Activated CD8-positive, alpha-beta memory T cell treated with anti-CD3 and anti-CD28 coated beads for 1 hour (primary cell): ENCODE measurements at regions not wholly inside any gene's neighbourhood (a gene's known extent, or its start where the extent isn't known, plus 50 kb on each side); places are given as distances from the start of the nearest gene placed in this dataset.

Experiments used
- DNase-seq, 2 donors: peaks; one replicate each; pipeline ENCODE4 v3.0.0-alpha.2; 2020; ENCODE audit warnings: low read depth in 1 of 2; ENCODE audit errors: extremely low read depth in 1 of 2

DNA sequence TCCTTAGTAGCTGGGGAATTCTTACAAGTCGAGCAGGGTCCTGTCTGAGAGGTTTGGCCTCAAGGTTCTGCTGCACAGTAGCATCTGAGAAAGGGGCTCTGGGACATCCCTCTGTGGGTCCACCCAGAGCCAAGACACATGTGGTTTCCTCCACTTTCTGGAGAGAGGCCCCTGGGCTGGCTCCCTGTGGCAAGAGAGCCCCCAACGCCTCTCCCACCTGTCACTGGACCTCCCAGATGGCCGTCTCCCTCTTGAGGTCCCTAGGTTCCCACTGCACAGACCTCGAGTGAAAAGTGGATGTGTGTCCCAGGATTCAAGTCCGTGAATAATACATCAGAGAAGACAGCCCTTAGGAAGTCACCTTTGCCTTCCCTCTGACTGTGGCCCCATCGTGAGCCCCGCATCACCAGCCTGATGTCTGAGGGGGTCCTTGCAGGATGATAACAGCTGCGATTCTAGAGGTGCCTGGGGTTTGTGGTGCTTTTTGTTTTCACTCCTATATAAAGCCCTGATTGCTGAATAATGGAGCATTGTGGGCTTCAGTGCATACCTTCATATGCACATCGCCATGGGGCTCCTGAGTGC is 319.0 kb downstream of the GLRX3 start:
- no peak for DNase-seq

DNA sequence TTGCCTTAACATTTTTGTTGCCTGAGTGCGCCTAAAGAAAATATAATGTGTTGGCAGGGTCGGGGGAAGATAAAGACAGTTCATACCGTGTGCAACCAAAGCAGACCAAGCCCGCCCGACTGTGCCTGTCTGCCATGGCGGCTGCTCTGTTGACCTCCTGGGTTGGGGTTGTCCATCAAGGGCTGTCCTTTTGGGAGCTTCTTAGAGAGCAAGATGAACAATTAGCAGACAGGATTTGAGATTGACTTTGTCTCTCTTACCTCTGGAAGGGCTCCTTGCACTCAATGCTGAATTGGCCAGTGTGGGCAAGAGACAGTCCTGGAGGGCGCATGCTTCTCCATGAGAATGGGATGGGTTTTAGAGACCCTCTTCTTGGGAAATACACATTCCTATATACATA is 319.6 kb downstream of the GLRX3 start:
- DNase-seq: no peak

DNA sequence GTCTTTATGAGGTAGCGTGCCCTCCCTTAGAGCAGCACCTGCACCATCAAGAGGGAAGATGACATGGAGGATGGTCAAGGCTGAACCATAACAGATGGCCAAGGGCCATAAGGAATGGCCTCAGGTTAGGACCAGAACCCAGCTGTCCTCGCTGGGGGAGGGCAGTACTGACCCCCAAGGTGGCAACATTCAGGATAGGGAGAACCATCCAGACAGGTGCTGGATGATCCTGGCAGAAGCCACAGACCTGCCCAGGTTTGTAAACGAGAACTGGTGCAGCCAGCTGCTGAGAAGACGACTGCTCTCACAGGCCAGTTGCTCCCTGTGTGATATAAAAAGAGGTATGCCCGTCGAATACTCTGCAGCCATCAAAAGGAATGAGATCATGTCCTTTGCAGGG is 320.4 kb downstream of the GLRX3 start:
- DNase-seq: no peak

DNA sequence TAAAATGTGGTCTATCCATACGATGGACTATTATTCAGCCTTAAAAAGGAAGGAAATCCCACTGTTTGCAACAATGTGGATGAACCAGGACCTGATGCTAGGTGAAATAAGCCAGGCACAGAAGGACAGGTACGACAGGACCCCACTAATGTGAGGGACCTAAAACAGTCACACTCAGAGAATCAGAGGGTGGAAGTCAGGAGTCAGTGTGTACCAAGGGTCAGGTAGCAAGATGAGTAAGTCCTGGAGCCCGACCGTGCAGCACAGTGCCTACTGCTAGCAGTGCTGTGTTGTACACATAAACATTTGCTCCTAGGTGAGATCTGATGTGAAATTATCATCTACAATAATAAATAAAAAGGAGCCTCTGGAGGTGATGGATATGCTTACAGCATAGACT is 322.3 kb downstream of the GLRX3 start:
- DNase-seq: no peak

DNA sequence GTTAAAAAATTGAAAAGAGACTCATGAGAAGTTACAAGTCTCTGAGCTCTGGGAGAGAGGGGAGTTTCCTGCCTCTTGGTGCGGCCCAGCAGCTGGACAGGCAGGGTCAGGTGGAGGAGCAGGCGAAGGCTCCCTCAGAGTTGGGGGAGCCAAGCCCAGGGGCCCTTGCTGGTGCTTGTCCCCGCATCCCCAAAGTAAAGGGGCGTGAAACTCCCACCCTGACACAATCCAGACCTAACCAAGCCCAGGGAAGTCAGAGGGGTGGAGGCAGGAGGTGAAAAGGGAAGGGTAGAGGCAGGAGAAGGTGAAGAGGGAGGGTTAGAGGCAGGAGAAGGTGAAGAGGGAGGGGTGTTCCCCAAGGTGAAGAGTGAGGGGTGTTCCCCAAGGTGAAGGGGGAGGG is 322.8 kb downstream of the GLRX3 start:
- DNase-seq: no peak

DNA sequence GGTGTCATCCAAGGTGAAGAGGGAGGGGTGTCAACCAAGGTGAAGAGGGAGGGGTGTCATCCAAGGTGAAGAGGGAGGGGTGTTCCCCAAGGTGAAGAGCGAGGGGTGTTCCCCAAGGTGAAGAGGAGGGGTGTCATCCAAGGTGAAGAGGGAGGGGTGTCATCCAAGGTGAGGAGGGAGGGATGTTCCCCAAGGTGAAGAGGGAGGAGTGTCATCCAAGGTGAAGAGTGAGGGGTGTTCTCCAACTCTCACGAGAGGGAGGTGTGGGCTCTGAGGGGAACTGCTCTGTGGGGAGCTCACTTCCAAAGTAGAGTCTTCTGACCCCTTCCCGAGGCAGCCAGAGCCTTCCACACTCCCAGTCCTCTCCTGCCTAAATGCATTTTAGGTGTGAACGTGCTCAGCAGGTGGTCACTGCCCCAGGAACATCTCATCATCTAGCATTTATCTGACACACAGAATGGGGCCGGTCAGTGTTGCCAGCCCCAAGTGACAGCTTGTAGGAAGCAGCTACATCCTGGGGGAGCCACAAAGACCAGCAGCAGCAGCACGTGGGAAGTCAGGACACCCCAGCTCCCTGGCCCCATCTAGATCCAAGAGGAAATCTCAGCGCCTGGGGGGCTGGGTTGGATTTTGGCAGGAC is 323.8 kb downstream of the GLRX3 start:
- DNase-seq: no peak

DNA sequence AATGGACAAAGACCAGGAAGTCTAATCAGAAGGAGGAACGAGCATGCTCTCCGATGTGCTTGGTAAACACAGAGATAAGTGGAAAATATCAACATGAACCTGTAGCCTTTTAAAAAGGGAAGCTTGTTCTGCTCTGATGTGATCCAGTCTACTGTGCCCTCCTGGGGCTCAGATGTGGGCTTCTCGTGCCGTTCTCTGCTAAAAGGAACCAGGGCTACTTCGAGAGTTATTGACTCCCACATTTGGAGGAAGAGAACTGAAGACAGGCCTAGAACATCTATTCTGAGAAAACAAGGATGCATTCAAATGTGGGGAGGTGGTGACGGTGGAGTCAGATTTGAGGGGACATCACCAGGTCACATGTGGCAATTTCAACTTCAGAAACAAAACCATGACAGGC is 325.4 kb downstream of the GLRX3 start:
- DNase-seq: no peak

DNA sequence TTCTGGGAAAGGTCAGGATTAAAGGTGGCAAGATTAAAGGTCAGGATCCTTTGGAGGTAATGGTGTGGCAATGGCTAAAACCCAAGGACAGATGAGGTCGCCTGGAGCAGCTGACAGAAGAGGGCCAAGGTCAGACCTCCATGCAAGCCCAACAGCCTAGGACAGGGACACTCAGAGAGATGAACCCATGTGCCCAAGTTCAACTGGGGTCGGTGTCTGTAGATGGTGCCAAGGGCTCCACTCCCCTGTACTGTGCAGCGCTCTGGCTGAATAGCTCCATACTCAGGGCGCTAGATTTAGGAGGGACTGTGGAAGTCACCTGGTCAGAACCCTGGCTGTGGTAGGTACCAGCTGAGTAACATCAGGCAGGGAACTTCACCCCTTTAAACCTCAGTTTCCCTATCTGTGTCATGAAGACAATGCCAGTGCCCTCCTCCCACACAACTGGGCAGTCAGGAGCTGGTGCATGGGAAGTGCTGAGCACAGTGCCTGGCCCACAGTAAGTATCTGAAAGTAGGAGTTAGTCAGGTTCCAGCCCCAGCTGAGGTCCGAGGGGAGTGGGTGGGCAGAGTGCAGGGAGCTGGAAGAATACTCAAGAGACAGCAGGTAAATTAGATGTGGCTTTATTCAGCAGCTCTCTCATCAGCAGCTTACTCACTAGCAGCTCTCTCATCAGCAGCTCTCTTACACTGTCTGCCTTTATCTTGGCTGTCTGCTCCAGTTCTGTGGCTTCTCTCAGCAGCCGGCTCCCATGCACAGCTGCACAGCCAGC is 327.1 kb downstream of the GLRX3 start:
- no peak for DNase-seq

DNA sequence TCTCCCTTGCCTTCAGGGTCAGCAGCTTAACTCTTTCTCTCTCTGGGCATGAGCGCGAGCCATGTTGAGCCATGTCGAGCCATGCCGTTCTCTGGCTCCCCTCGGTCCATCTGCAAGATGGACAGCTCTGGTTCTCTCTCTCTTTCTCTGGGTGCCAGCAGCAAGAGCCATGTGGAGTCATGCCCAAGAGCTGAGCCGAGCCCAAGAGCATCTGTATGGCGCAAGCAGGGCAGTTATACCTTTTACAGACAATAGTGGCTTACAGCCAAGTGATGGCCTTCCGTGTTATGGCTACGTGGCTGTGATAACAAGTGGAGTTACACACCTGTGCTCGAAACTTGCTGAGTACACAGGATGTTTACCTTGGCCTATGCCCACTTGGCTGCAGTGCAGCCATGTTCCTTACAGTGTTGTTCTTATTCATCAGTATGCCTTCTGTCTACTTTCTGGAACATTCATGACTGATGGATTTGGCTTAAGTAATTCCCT is 327.7 kb downstream of the GLRX3 start:
- DNase-seq: no peak

DNA sequence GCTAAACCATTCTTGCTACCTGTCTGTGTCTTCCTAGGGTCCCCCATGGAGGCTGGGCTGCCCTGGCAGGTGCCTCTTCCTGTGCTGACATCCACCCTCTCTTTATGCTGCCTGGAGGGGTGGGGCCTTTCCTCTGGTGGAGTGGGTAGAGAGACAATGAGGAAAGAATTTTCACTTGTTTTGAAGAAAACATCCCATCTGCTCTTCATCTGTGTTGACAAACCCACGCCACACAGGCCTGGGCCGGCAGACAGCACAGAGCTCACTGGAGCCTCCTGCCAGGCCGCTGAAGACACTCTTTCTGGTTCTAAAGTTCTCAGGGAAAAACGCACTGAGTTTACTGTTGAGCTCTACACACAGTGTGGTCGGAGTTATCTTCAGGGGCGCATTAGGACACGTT is 328.2 kb downstream of the GLRX3 start:
- no peak for DNase-seq

DNA sequence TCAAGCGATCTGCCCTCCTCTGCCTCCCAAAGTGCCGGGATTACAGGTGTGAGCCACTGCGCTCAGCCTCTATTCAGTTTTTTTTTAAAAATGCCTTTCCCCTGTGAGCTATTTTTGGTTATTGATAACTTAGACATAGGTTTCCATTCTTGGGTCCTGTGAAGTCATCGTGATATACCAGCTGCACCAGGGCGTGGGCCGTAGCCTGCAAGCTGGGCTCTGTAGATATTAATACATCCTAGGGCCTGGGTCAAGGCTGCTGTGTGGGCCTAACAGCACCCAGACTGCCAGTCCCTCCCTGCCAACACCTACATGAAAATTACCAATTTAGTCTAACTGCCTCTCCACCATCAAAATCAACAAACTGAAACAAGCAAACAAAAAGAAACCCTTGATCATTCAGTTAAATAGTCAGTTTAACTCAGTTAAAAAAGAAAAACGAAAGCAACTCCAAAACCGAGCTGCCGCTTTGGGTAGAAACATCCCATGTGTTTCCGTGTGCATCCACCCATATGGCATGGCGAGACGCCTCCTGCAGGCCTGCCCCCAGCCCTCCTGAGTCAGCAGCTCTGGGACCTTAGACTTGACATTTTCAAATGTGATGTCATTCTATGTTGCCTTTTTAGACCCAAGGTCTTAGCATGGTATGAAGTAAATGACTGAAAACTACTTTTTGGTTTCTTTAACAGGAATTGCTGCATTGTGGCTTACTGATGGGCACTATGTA is 330.2 kb downstream of the GLRX3 start:
- DNase-seq: no peak

DNA sequence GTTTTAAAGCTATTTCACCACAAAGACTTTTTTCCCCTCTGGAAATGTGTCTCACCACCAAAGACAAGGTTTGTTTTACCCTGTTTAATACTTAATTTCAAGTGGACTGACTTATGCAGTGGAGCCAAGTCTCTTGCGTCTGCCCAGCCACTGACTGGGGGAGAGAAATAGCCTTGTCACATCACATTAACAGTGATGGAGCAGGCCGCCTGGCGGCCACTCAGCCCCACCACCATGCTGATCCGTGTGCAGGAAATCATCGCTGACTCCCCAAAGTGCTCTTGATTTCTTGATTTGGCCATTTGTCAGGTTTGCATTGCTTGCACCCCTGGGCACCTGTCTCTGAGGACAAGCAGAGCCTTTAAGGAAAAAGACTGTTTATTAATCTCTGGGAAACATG is 334.1 kb downstream of the GLRX3 start:
- no peak for DNase-seq

DNA sequence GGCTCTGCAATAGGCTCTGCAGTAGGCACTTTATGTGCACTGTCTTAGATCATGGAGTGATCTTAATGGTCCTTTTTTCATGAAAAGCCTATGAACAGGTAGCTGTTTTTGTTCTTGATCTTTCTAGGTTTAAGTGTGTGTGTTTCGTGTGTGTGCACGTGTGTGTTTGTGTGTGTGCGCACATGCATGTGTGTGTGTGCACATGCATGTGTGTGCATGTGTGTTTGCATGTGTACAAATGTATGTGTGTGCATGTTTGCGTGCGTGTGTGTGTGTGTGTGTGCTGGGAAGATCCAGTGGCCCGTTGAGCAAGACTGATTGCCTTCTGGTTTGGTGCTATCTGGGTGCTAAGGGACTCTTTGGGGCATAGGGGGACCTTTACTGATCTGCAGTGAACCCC is 334.8 kb downstream of the GLRX3 start:
- no peak for DNase-seq

DNA sequence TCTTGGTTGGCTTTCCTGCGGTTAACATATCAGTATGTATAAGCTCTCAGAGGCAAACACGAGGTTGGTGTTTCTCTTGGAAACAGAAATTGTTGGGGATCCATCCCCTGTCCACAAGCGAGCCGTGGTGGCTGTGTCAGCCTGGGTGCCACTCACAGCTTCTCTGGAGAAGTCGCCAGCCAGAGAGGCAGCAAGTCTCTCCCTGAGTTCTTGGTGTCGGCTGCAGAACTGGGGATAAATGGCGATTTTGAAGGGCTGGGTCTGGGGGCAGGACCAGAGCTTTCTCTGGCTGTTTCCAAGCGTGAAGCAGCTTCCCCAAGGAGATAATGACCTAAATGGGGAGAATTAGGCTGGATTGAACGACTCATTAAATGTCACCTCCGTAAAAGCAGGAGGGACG is 335.3 kb downstream of the GLRX3 start:
- DNase-seq: no peak

DNA sequence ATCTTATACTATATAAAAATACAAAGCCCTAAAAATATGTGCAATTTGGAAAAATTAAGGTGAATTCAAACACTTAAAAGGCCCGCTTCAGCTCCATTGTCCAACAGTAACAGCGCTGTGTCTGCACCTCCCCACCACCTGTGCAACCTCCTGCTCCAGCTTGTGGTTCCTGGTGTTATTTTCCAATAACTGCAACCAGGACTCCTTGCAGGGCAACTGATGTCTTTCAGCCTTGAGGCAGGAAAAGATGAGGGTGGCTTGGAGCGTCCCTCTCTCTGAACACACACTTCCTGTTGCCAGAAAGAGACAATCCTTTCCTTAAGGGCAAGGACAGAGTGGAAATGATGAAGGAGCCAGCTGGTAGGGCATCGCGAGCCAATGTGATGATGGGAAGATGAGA is 336.0 kb downstream of the GLRX3 start:
- DNase-seq: no peak

DNA sequence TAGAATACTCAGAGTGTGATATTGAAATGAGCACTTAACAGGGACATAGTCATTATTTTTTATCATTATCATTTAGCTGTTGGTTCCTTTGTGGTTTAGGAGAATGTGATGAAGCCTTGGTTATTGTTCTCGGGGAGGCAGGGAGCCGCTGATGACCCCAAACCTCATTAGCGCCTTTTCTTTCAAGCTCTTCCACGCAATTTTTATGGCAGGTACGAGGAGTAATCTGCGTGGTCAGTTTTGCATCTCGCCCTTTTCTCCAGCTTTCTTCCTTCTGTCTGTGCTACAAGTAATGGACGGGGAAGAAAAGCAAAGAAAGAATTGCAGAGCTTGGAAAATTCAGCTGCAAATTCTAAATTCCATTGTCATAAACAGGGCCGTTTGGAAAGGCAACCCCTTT is 338.4 kb downstream of the GLRX3 start:
- DNase-seq: no peak

DNA sequence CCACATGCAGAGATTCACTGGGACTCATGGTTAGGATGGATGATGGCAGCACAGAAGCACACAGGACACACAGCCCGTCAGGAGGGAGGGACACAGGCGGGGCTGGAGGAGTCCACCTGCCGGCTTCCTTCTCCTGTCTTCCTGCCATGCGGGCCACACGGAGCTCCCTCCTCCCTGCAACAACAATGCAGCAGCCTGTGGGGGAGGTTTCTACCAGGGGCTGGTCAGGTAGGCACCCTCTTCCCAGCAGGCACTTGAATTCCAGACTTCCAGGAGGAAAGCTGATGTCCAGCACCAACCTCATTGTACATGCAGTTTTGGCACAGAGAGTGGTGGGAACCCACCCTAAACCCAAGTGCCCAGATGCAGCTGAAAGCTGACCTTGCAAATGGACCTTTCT is 341.2 kb downstream of the GLRX3 start:
- no peak for DNase-seq

DNA sequence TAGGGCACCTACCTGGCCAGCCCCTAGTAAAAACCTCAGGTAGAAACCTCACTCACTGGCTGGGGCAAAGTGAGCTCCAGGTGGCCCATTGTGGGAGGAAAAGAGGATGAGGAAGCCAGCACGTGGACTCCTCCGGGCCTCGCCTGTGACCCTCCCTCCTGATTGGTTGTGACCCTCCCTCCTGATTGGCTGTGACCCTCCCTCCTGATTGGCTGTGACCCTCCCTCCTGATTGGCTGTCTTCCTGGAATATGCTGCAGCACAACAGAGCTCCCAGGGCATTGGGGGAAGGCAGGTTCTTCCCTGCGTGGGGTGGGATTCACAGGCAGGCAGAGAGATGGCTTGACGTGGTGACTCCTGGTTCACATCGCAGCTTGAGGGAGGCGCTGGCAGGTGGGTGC is 343.0 kb downstream of the GLRX3 start:
- DNase-seq: no peak

DNA sequence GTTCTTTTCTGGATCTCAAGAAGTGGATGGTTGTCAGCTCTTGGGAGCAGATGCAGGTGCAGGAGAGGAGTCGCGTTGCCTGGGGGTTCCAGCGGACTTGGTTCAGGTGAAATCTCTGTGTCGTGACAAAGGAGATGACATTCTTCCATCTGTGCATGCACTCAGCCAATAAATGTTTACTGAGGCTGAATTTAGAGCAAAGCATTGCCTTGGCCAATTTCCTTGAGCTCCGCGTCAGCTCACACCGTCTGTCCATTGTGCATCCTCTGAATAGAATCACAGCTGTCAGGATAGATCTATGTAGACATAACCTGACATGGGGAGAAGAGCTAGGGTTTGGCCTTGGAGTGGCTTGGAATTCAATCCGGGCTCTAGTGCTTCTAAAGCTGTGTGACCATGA is 343.7 kb downstream of the GLRX3 start:
- DNase-seq: no peak

DNA sequence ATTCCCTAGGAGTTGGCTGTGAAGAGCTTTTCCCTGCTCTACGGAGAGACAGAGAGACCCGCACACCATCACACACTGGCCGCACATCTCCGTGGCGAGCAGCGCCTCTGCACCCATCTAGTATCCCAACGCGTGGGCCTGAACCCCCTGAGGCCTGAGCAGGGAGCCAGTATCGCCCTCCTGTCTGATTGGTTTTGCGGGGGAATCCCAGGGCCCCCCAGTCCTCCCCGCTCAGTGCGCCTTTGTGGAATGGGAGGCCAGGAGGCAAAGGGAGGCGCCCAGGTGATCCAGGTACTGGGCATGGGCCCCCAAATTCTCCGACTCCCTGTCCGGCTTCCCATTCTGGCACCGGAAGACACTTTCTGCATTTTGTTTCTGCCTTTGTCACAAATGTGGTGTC is 344.3 kb downstream of the GLRX3 start:
- no peak for DNase-seq

DNA sequence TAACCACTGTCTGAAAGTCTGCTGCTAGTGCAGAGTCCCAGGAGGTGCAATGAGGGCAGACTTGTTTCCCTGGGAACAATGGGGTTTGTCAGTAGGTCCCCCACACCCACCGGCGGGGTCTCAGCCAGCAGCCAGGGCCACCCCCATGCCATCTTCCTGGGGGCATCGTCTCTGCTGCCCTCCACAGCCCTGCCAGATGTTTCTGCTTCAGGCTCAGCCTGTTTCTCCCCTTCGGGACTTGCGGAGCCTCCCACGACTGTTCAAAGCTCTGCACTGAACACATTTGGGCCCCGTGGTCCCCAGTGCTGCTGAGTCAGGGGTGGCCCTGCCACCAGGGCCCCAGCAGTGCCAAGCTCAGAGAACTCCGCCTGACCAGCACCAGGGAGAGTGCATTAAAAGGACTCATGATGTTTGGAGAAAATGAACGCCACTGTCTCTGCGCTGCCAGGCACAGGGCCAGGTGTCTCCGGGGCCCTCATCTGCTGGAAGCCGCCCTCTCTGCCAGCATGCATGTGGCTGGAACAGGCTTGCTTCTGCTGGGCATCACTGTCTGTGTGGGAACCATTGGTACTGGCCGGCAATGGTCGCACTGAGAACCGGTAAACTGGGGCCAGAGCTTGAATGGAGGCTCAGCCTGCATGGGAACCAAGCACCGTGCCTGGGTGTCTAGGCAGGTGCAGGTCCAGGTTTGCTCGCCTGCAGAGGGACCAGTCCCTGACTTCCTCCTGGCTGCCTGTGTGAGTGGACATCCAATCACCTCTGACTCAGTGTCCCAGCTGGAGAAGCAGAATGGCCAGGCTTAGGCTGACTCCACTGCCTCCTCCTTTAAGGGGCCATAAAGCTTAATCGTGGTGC is 345.1 kb downstream of the GLRX3 start:
- DNase-seq: no peak
